H1 (cell line): ENCODE measurements at regions not wholly inside any gene's neighbourhood (a gene's known extent, or its start where the extent isn't known, plus 50 kb on each side); places are given as distances from the start of the nearest gene placed in this dataset.

Source experiments
- ATF3 ChIP-seq: IDR thresholded peaks from 2 replicates; pipeline ENCODE4 v1.6.1; 2011; ENCODE audit warnings: low read depth, mild to moderate bottlenecking, low read length; ENCODE audit not compliant: insufficient read depth
- GABPA ChIP-seq: IDR thresholded peaks from 2 replicates; pipeline ENCODE4 v1.6.1; 2011; ENCODE audit warnings: mild to moderate bottlenecking, low read length, moderate library complexity, borderline replicate concordance; ENCODE audit not compliant: insufficient read depth
- TF ChIP-seq, protein P1 (sequence below): fragments of 300-600 bp; sonication (generic); IDR thresholded peaks from 2 replicates; pipeline ENCODE4 v1.7.1; 2012; ENCODE audit warnings: low read length, moderate library complexity, mild to moderate bottlenecking, inconsistent platforms; ENCODE audit not compliant: insufficient replicate concordance

- TF ChIP-seq, protein P1, sequence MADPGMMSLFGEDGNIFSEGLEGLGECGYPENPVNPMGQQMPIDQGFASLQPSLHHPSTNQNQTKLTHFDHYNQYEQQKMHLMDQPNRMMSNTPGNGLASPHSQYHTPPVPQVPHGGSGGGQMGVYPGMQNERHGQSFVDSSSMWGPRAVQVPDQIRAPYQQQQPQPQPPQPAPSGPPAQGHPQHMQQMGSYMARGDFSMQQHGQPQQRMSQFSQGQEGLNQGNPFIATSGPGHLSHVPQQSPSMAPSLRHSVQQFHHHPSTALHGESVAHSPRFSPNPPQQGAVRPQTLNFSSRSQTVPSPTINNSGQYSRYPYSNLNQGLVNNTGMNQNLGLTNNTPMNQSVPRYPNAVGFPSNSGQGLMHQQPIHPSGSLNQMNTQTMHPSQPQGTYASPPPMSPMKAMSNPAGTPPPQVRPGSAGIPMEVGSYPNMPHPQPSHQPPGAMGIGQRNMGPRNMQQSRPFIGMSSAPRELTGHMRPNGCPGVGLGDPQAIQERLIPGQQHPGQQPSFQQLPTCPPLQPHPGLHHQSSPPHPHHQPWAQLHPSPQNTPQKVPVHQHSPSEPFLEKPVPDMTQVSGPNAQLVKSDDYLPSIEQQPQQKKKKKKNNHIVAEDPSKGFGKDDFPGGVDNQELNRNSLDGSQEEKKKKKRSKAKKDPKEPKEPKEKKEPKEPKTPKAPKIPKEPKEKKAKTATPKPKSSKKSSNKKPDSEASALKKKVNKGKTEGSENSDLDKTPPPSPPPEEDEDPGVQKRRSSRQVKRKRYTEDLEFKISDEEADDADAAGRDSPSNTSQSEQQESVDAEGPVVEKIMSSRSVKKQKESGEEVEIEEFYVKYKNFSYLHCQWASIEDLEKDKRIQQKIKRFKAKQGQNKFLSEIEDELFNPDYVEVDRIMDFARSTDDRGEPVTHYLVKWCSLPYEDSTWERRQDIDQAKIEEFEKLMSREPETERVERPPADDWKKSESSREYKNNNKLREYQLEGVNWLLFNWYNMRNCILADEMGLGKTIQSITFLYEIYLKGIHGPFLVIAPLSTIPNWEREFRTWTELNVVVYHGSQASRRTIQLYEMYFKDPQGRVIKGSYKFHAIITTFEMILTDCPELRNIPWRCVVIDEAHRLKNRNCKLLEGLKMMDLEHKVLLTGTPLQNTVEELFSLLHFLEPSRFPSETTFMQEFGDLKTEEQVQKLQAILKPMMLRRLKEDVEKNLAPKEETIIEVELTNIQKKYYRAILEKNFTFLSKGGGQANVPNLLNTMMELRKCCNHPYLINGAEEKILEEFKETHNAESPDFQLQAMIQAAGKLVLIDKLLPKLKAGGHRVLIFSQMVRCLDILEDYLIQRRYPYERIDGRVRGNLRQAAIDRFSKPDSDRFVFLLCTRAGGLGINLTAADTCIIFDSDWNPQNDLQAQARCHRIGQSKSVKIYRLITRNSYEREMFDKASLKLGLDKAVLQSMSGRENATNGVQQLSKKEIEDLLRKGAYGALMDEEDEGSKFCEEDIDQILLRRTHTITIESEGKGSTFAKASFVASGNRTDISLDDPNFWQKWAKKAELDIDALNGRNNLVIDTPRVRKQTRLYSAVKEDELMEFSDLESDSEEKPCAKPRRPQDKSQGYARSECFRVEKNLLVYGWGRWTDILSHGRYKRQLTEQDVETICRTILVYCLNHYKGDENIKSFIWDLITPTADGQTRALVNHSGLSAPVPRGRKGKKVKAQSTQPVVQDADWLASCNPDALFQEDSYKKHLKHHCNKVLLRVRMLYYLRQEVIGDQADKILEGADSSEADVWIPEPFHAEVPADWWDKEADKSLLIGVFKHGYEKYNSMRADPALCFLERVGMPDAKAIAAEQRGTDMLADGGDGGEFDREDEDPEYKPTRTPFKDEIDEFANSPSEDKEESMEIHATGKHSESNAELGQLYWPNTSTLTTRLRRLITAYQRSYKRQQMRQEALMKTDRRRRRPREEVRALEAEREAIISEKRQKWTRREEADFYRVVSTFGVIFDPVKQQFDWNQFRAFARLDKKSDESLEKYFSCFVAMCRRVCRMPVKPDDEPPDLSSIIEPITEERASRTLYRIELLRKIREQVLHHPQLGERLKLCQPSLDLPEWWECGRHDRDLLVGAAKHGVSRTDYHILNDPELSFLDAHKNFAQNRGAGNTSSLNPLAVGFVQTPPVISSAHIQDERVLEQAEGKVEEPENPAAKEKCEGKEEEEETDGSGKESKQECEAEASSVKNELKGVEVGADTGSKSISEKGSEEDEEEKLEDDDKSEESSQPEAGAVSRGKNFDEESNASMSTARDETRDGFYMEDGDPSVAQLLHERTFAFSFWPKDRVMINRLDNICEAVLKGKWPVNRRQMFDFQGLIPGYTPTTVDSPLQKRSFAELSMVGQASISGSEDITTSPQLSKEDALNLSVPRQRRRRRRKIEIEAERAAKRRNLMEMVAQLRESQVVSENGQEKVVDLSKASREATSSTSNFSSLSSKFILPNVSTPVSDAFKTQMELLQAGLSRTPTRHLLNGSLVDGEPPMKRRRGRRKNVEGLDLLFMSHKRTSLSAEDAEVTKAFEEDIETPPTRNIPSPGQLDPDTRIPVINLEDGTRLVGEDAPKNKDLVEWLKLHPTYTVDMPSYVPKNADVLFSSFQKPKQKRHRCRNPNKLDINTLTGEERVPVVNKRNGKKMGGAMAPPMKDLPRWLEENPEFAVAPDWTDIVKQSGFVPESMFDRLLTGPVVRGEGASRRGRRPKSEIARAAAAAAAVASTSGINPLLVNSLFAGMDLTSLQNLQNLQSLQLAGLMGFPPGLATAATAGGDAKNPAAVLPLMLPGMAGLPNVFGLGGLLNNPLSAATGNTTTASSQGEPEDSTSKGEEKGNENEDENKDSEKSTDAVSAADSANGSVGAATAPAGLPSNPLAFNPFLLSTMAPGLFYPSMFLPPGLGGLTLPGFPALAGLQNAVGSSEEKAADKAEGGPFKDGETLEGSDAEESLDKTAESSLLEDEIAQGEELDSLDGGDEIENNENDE = no peak
- TF ChIP-seq ATF3 (no peak), GABPA (no peak)
- TF ChIP-seq, all 59 proteins: peak for 0
These were observed 77.8 kb upstream of the FRMD1 start (continued) for GRCh38 chr6:168156742-168157265.
